Mesothelial cell of epicardium (in vitro differentiated cells): ENCODE measurements at regions not wholly inside any gene's neighbourhood (a gene's known extent, or its start where the extent isn't known, plus 50 kb on each side); places are given as distances from the start of the nearest gene placed in this dataset.

Experiments used
- DNase-seq, 2 experiments: peaks; one replicate each; pipeline ENCODE4 v3.0.0; 2021; ENCODE audit warnings: low spot score in 2 of 2; ENCODE audit not compliant: unreplicated experiment in 2 of 2
- H3K27ac Mint-ChIP-seq: 2 replicates; pipeline ENCODE4 v1.8.0; 2021; ENCODE audit warnings: mixed read lengths
- H3K27me3 Mint-ChIP-seq: 2 replicates; pipeline ENCODE4 v1.8.0; 2021; ENCODE audit warnings: low read depth, mixed read lengths
- H3K36me3 Mint-ChIP-seq: 2 replicates; pipeline ENCODE4 v1.8.0; 2021; ENCODE audit warnings: mixed read lengths
- H3K4me1 Mint-ChIP-seq: 2 replicates; pipeline ENCODE4 v1.8.0; 2021; ENCODE audit warnings: mixed read lengths
- H3K4me3 Mint-ChIP-seq: 2 replicates; pipeline ENCODE4 v1.8.0; 2021; ENCODE audit warnings: mild to moderate bottlenecking, moderate library complexity, mixed read lengths
- H3K9me3 Mint-ChIP-seq: 2 replicates; pipeline ENCODE4 v1.8.0; 2021; ENCODE audit warnings: mixed read lengths
- CTCF ChIP-seq: fragments of 200-600 bp; sonication (generic); IDR thresholded peaks from one replicate; pipeline ENCODE4 v1.5.0; 2021; ENCODE audit warnings: antibody characterized with exemption; ENCODE audit not compliant: unreplicated experiment

DNA sequence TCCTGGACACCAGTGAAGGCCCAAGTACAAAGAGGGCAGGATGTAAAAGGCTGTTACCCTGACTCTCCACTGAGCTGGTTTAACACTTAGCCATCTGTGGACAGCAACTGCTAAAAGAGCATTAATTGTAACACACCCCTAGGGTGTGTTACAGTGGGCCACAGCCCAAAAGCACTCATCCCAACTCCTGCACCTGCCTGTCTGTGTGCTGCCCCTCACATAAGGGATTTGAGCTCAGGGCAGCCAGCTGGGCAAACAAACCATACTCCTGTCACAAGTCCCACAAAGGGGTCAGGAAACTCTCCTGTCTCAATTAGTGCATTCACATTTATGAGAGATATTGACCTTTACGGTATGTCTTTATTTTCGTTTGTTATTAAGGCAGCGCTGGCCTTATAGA is 833.1 kb upstream of the NXPH2 start:
- no peaks in the 10 kb centered on the region for H3K27me3 Mint-ChIP-seq
- no peak overlapping the region for H3K4me3 Mint-ChIP-seq
- no peak for TF ChIP-seq CTCF
- H3K36me3 Mint-ChIP-seq = peaks cover 1% of the 10 kb centered on the region
- H3K27ac Mint-ChIP-seq = no peak overlapping the region
- DNase-seq = no peak
- peaks cover 18% of the 10 kb centered on the region for H3K9me3 Mint-ChIP-seq
- peaks cover 8% of the 10 kb centered on the region for H3K4me1 Mint-ChIP-seq

GRCh38 chr2:139610512-139610911 is 830.3 kb upstream of the NXPH2 start:
- no peak for TF ChIP-seq CTCF
- Mint-ChIP-seq H3K36me3 (peaks cover 1% of the 10 kb centered on the region), H3K27me3 (no peaks in the 10 kb centered on the region), H3K27ac (no peak overlapping the region), H3K9me3 (peaks cover 25% of the 10 kb centered on the region), H3K4me1 (peaks cover 4% of the 10 kb centered on the region), H3K4me3 (no peak overlapping the region)
- no peak for DNase-seq

DNA sequence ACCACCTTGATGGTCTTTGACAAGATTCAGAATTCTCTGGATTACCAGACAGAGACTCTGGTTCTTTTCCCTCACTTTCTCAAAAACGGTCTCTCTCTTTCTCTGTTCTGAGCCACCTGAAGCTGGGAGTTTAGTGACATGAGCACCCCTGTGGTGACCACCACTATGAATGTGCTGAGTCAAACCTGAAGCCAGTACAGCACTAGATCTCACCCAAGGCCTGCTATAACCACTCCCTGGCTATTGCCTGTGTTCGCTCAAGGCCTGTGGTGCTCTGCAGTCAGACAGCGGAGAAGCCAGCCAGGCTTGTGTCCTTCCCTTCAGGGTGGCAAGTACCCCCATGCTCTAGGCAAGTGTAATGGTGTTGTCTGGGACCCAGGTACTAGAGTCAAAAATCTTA is 828.9 kb upstream of the NXPH2 start:
- Mint-ChIP-seq H3K4me1 (no peaks in the 10 kb centered on the region), H3K9me3 (peaks cover 38% of the 10 kb centered on the region), H3K27ac (no peak overlapping the region), H3K27me3 (no peaks in the 10 kb centered on the region), H3K36me3 (peaks cover 1% of the 10 kb centered on the region), H3K4me3 (no peak overlapping the region)
- no peak for TF ChIP-seq CTCF
- DNase-seq = no peak

GRCh38 chr2:139605668-139606067 is 825.5 kb upstream of the NXPH2 start:
- Mint-ChIP-seq H3K4me3 (no peak overlapping the region), H3K27me3 (no peaks in the 10 kb centered on the region), H3K9me3 (peaks cover 39% of the 10 kb centered on the region), H3K4me1 (no peaks in the 10 kb centered on the region), H3K36me3 (peaks cover 1% of the 10 kb centered on the region), H3K27ac (no peak overlapping the region)
- no peak for DNase-seq
- TF ChIP-seq CTCF = no peak

DNA sequence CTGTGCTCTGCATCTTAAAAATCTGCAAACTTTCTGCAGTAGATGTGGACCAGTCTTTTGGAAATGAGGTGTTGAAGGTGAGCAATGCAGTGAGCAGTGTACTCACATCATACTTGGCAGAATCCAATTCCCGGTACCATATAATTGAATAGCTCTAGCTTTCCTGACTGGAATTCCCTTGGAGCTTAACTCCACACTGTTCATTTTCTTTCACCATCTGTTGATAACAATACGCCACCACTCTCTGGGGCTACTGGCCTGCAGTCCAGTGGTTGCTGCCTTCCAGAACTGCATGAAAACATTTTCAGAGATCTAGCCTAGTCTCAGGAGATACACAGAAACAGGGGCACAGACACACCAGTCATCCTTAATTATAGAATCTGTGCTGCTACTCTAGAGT is 820.0 kb upstream of the NXPH2 start:
- no peaks in the 10 kb centered on the region for H3K4me1 Mint-ChIP-seq
- H3K9me3 Mint-ChIP-seq = peaks cover 28% of the 10 kb centered on the region
- no peaks in the 10 kb centered on the region for H3K36me3 Mint-ChIP-seq
- no peak for TF ChIP-seq CTCF
- H3K27me3 Mint-ChIP-seq = no peaks in the 10 kb centered on the region
- no peak overlapping the region for H3K27ac Mint-ChIP-seq
- no peak for DNase-seq
- no peak overlapping the region for H3K4me3 Mint-ChIP-seq

DNA sequence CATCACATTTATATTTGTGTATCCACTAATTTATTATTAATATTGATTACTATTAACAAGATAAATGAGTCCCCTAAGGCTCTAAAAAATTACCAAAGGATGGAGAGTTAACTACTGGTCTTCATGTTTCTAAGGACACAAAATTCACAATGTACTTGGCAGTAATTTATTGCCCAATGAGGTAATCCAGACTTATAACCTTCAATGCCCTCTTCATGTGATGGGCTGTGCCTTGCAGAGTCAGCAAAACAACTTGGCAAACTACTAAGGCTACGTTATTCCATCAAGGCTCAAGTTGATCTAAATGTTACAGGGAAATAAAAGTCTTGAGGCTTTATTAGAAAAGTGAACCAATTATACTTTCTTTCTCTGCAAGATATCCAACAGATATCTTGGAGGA is 804.9 kb upstream of the NXPH2 start:
- Mint-ChIP-seq H3K27me3 (no peaks in the 10 kb centered on the region), H3K9me3 (peaks cover 13% of the 10 kb centered on the region), H3K4me3 (no peak overlapping the region), H3K27ac (no peak overlapping the region), H3K4me1 (no peaks in the 10 kb centered on the region), H3K36me3 (peaks cover 7% of the 10 kb centered on the region)
- no peak for TF ChIP-seq CTCF
- no peak for DNase-seq
